SU-DHL-6 (cell line): ENCODE measurements at regions not wholly inside any gene's neighbourhood (a gene's known extent, or its start where the extent isn't known, plus 50 kb on each side); places are given as distances from the start of the nearest gene placed in this dataset.
A peak's percentile ranks its signal among the peaks of the same experiment; 100 is the strongest.

ENCODE experiments used
- H2AFZ ChIP-seq: fragments of 200-600 bp; sonication (generic); 2 replicates; pipeline ENCODE4 v1.6.1; 2014; ENCODE audit warnings: low read depth, mild to moderate bottlenecking, moderate library complexity, mixed read lengths, antibody characterized with exemption, low read length; ENCODE audit not compliant: severe bottlenecking
- H3F3A ChIP-seq: fragments of 200-600 bp; shearing (Covaris generic); 2 replicates; pipeline ENCODE4 v1.6.0; 2016; ENCODE audit warnings: antibody characterized with exemption, mild to moderate bottlenecking; ENCODE audit not compliant: insufficient read depth
- H3K27ac ChIP-seq: fragments of 200-600 bp; sonication (generic); 2 replicates; pipeline ENCODE4 v1.5.1; 2016; ENCODE audit warnings: low read depth, mild to moderate bottlenecking, low read length, moderate library complexity, mixed read lengths
- H3K27me3 ChIP-seq: fragments of 200-600 bp; sonication (generic), shearing (Covaris generic); 2 replicates; pipeline ENCODE4 v1.6.0; 2014; ENCODE audit warnings: mild to moderate bottlenecking, low read length
- H3K36me3 ChIP-seq: fragments of 200-600 bp; sonication (generic); 2 replicates; pipeline ENCODE4 v1.6.1; 2014; ENCODE audit warnings: mild to moderate bottlenecking, low read length, mixed read lengths
- H3K4me2 ChIP-seq: fragments of 300-600, 200-600 bp; shearing (Covaris generic), sonication (generic); 2 replicates; pipeline ENCODE4 v1.6.0; 2014; ENCODE audit warnings: low read length, low read depth, mild to moderate bottlenecking; ENCODE audit not compliant: poor library complexity, severe bottlenecking
- H3K4me3 ChIP-seq: fragments of 200-600 bp; sonication (generic); 2 replicates; pipeline ENCODE4 v1.5.1; 2014; ENCODE audit warnings: antibody characterized with exemption, low read length, mild to moderate bottlenecking, mixed read lengths; ENCODE audit not compliant: insufficient read depth, poor library complexity, severe bottlenecking
- H3K79me2 ChIP-seq: fragments of 200-600 bp; sonication (generic); 2 replicates; pipeline ENCODE4 v1.6.1; 2014; ENCODE audit warnings: mild to moderate bottlenecking, low read length, moderate library complexity; ENCODE audit not compliant: insufficient read depth
- H3K9ac ChIP-seq: fragments of 200-600 bp; sonication (generic); 2 replicates; pipeline ENCODE4 v1.7.0; 2014; ENCODE audit warnings: mild to moderate bottlenecking, low read length
- H3K9me2 ChIP-seq: fragments of 200-600 bp; sonication (generic); replicated peaks from 2 replicates; pipeline ENCODE4 v1.6.1; 2014; ENCODE audit warnings: low read length; ENCODE audit not compliant: insufficient read depth
- H3K9me3 ChIP-seq: fragments of 200-600 bp; sonication (generic); 2 replicates; pipeline ENCODE4 v1.6.1; 2014; ENCODE audit warnings: low read length, mixed read lengths; ENCODE audit not compliant: insufficient read depth
- H4K20me1 ChIP-seq: fragments of 200-600 bp; sonication (generic); 2 replicates; pipeline ENCODE4 v1.6.1; 2014; ENCODE audit warnings: low read depth, mild to moderate bottlenecking, antibody characterized with exemption, low read length, moderate library complexity, mixed read lengths
- EZH2phosphoT487 ChIP-seq: fragments of 200-600 bp; sonication (generic), shearing (Covaris generic); conservative IDR thresholded peaks from 2 replicates; pipeline ENCODE4 v1.6.1; 2018; ENCODE audit warnings: mild to moderate bottlenecking, antibody characterized with exemption, low read length, moderate library complexity, mixed read lengths
- TF ChIP-seq, protein P1 (sequence below): fragments of 200-600 bp; sonication (generic); IDR thresholded peaks from one replicate; pipeline ENCODE4 v1.5.1; 2017; ENCODE audit warnings: antibody characterized with exemption, mild to moderate bottlenecking, low read length, moderate library complexity; ENCODE audit not compliant: insufficient read depth, poor library complexity, severe bottlenecking

DNA sequence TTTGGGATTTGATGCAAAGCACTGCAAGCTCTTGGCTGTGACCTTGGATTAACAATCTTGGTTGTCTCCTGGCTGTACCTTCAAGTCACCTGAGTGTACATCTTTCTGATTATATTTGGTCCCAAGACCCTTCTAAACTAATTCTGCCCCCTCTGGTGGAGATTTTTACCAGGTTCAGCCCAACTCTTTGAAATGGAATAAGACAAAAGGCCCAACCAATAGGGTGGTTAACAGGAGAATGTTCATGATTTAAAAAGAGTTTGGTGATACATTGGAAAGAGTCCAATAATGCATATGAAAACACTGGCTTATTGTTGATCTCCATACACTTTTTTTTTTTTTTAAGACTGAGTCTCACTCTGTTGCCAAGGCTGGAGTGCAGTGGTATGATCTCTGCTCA is 77.5 kb upstream of the CD83 start:
- no peak overlapping the region for H2AFZ ChIP-seq
- H4K20me1 ChIP-seq, result no peaks in the 10 kb centered on the region
- H3K4me3 ChIP-seq, result no peak overlapping the region
- H3K9me2 ChIP-seq, result no peaks in the 10 kb centered on the region
- H3K27me3 ChIP-seq, result no peaks in the 10 kb centered on the region
- H3K27ac ChIP-seq, result no peak overlapping the region
- no peaks in the 10 kb centered on the region for H3K36me3 ChIP-seq
- no peaks in the 10 kb centered on the region for H3K79me2 ChIP-seq
- H3F3A ChIP-seq, result no peaks in the 10 kb centered on the region
- no peaks in the 10 kb centered on the region for H3K9me3 ChIP-seq
- TF ChIP-seq, protein P1, sequence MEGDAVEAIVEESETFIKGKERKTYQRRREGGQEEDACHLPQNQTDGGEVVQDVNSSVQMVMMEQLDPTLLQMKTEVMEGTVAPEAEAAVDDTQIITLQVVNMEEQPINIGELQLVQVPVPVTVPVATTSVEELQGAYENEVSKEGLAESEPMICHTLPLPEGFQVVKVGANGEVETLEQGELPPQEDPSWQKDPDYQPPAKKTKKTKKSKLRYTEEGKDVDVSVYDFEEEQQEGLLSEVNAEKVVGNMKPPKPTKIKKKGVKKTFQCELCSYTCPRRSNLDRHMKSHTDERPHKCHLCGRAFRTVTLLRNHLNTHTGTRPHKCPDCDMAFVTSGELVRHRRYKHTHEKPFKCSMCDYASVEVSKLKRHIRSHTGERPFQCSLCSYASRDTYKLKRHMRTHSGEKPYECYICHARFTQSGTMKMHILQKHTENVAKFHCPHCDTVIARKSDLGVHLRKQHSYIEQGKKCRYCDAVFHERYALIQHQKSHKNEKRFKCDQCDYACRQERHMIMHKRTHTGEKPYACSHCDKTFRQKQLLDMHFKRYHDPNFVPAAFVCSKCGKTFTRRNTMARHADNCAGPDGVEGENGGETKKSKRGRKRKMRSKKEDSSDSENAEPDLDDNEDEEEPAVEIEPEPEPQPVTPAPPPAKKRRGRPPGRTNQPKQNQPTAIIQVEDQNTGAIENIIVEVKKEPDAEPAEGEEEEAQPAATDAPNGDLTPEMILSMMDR, result peak; percentile 31
- TF ChIP-seq EZH2phosphoT487, result no peak
- H3K4me2 ChIP-seq, result no peak overlapping the region
- no peak overlapping the region for H3K9ac ChIP-seq

DNA sequence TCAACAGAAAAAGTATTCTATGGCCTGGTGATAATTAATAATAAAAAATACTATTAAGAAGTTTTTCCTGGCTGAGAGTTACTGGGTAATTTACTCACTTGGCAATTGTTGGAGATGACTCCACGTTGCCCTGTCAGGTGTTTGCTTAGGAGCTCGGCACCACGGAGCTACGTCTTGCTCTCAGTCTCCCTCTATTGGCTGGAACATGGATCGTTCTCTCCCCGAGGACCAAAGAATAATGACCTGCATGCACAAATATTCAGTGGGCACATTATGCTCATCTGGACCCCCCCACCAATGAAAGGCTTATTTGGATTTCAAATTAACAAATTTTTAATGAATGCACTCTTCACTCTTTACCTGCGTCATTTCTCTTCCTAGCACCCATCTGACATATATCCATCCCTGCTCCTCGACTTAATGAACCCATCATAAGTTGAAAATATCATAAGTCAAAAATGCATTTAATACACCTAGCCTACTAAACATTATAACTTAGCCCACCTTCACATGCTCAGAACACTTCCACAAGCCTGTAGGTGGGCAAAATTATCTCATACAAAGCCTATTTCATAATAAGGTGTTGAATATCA is 71.0 kb upstream of the CD83 start:
- Histone ChIP-seq H3K9me3 (no peaks in the 10 kb centered on the region), H3K36me3 (no peaks in the 10 kb centered on the region), H4K20me1 (no peaks in the 10 kb centered on the region), H3K4me3 (no peak overlapping the region), H3K79me2 (no peaks in the 10 kb centered on the region), H3K27me3 (no peaks in the 10 kb centered on the region), H3K9me2 (no peaks in the 10 kb centered on the region), H2AFZ (no peak overlapping the region), H3K27ac (no peak overlapping the region), H3K9ac (no peak overlapping the region), H3F3A (no peaks in the 10 kb centered on the region), H3K4me2 (no peak overlapping the region)
- TF ChIP-seq EZH2phosphoT487, result no peak
- TF ChIP-seq, protein P1, result peak; percentile 97

DNA sequence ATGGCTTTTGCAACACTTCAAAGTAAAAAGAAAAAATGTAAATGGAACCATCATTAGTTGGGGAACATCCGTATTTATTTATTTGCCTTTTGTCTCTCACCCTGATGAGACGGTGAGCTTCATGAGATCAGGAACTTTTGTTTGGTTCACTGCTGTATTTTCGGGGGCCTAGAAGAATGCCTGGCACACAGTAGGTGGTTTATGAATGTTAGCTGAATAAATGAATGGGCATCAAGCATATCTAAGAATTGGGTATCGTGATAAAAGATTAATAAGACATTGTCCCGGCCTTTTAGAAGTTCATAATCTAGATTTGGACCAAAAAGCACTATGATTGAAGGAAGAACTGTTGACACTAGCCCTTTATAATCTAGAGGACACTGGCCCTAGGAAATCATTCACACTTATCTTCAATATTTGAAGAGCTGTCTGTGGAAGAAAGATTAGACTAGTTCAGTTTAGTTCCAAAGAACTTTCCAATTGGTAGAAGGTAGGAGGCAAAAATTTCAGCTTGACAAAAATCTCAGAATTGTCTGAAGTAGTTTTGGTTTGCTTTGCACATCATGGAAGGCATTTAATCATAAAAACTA is 70.3 kb upstream of the CD83 start:
- Histone ChIP-seq H3K27ac (no peak overlapping the region), H3K9me3 (no peaks in the 10 kb centered on the region), H3K9me2 (no peaks in the 10 kb centered on the region), H3K27me3 (no peaks in the 10 kb centered on the region), H3K36me3 (no peaks in the 10 kb centered on the region), H3K79me2 (no peaks in the 10 kb centered on the region), H2AFZ (no peak overlapping the region), H3K4me3 (no peak overlapping the region), H3K4me2 (no peak overlapping the region), H4K20me1 (no peaks in the 10 kb centered on the region), H3K9ac (no peak overlapping the region), H3F3A (no peaks in the 10 kb centered on the region)
- TF ChIP-seq, protein P1, result no peak
- no peak for TF ChIP-seq EZH2phosphoT487
